Psoas muscle (tissue), 7 donors: ENCODE measurements at regions not wholly inside any gene's neighbourhood (a gene's known extent, or its start where the extent isn't known, plus 50 kb on each side); places are given as distances from the start of the nearest gene placed in this dataset.

Experiments used
- ATAC-seq, 4 donors: fragments of 200-7000 bp; cut with Tn5 transposase; one replicate each; pipeline ENCODE4 v1.9.1; 2020; ENCODE audit warnings: moderate library complexity in 3 of 4, mild to moderate bottlenecking in 2 of 4
- DNase-seq, 2 donors: peaks; one replicate each; pipeline ENCODE4 v3.0.0-alpha.2; 2020
- H3K27ac ChIP-seq: fragments of 200-600 bp; one replicate; pipeline ENCODE4 v1.8.0; 2022
- H3K27me3 ChIP-seq, 3 donors: fragments of 200-600 bp in 1 of 3; one replicate each; pipeline versions ENCODE4 v1.6.1 to v1.8.0; 2013 to 2022; ENCODE audit warnings: low read length in 2 of 3, mild to moderate bottlenecking in 2 of 3, moderate library complexity in 1 of 3; ENCODE audit not compliant: insufficient read depth in 3 of 3
- H3K36me3 ChIP-seq, 2 donors: fragments of 200-600 bp in 1 of 2; one replicate each; pipeline versions ENCODE4 v1.6.1 to v1.8.0; 2013 to 2022; ENCODE audit warnings: low read depth in 1 of 2, mild to moderate bottlenecking in 1 of 2, moderate library complexity in 1 of 2; ENCODE audit not compliant: insufficient read depth in 1 of 2
- H3K4me1 ChIP-seq: fragments of 200-600 bp; one replicate; pipeline ENCODE4 v1.8.0; 2022
- H3K4me3 ChIP-seq: fragments of 200-600 bp; one replicate; pipeline ENCODE4 v1.8.0; 2022; ENCODE audit warnings: mild to moderate bottlenecking
- H3K9me3 ChIP-seq: fragments of 200-600 bp; one replicate; pipeline ENCODE4 v1.8.0; 2022
- WGBS, 3 donors: extraction: QIAGEN DNeasy Blood & Tissue Kit; methylation state at CpG; one replicate each; pipeline versions ENCODE4 v1.1.6 to v1.1.7; 2013; 5-methylcytosine and 5-hydroxymethylcytosine counted together
- intact Hi-C, 2 donors: fragments of 100-400 bp; cut with DNase I; formaldehyde crosslinking; loops; one replicate each; pipeline versions ENCODE4 v1.11.0 to v1.14.2; 2022
- TF ChIP-seq, protein P1 (sequence below): fragments of 200-600 bp; IDR thresholded peaks from one replicate; pipeline ENCODE4 v1.8.0; 2022; ENCODE audit warnings: antibody characterized with exemption
- donor health status: healthy with polysubstance abuse.
- donor health status: DM: no; HTN: no; CAD: no; lungs with moderate emphysema.
- donor health status: Bipolar disorder and iron deficiency.
- donor health status: healthy.
- donor health status: DM: yes; HTN: yes; CAD: no.
- donor health status: DM: no; HTN: no; CAD: no.
- donor health status: DM: yes; HTN: yes; CAD: no.

DNA sequence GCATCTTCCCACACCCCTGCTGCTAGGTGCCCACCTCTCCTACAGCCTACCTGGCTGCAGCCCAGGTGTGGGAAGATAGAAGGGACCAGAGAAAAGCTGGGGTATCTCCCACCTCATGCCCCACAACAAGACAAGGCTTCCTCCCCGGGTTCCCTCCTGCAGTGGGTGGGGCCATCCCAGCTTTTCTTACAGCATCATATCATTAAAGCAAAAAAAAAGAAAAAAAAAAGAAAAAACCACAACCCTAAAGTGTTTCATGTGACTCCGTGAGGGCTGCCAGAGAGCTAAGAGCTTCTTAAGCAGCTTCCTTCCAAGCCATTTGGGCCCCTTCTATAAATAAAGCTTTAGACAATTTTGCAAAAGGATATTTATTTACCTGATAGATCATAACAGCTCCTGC, 455.4 kb upstream of the TSHZ3 start:
- H3K27ac ChIP-seq = no peak overlapping the region
- 57 to 75% (median 68%) methylated on average over 2 of the region's 2 CpGs for WGBS, 3 donors

GRCh38 chr19:31810536-31811109, 461.4 kb upstream of the TSHZ3 start:
- 84 to 89% (median 85%) methylated on average over 6 of the region's 6 CpGs for WGBS, 3 donors
- Histone ChIP-seq H3K9me3 (no peaks in the 10 kb centered on the region), H3K27ac (no peak overlapping the region), H3K4me3 (no peak overlapping the region), H3K36me3 (no peaks in the 10 kb centered on the region), H3K27me3 (no peaks in the 10 kb centered on the region), H3K4me1 (no peaks in the 10 kb centered on the region)
- DNase-seq = no peak
- intact Hi-C loops = no loop called here
- TF ChIP-seq, protein P1, sequence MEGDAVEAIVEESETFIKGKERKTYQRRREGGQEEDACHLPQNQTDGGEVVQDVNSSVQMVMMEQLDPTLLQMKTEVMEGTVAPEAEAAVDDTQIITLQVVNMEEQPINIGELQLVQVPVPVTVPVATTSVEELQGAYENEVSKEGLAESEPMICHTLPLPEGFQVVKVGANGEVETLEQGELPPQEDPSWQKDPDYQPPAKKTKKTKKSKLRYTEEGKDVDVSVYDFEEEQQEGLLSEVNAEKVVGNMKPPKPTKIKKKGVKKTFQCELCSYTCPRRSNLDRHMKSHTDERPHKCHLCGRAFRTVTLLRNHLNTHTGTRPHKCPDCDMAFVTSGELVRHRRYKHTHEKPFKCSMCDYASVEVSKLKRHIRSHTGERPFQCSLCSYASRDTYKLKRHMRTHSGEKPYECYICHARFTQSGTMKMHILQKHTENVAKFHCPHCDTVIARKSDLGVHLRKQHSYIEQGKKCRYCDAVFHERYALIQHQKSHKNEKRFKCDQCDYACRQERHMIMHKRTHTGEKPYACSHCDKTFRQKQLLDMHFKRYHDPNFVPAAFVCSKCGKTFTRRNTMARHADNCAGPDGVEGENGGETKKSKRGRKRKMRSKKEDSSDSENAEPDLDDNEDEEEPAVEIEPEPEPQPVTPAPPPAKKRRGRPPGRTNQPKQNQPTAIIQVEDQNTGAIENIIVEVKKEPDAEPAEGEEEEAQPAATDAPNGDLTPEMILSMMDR = no peak
- ATAC-seq = no peak

More for the DNA sequence above, 455.4 kb upstream of the TSHZ3 start:
- H3K27me3 ChIP-seq = no peaks in the 10 kb centered on the region
- TF ChIP-seq, protein P1 = no peak
- ATAC-seq = no peak
- H3K4me3 ChIP-seq = no peak overlapping the region
- no peaks in the 10 kb centered on the region for H3K36me3 ChIP-seq
- H3K9me3 ChIP-seq = no peaks in the 10 kb centered on the region
- intact Hi-C loops = no loop called here
- H3K4me1 ChIP-seq = no peaks in the 10 kb centered on the region
- no peak for DNase-seq

DNA sequence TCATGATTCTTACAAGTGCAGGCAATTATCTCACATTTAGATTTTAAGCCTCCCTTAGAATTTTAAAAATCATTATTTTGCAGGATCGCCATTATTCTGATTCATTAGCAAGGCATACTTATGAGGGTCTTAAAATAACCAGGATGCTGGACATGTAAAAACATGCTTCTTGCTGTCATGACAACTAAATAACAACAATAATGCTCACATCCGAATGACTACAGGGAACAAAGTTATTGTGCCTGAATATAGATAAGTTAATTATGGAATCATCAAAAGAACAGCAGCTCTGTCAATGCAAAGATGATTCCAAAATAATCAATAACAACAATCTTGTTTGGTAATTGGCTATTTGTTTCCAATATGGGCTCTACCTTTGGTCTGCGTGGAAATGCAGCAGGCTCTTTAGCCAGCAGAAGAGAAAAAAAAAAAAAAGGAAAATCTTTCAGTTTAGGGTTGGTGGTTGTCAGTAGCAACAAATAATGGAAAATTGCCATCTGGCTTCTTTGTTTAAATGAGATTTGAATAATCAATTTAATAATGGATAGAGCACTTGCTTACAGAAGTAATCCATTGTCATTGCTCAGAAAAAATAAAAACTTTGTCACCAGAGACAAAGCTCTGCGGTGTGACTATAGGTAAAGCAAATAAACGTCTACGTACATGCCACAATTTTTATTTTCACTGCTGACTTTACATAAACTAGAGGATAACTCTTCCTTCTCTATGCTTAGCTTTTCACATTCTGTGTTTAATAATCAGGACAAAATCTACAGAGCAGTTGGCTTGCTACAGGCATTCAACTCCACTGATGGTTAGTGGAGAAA, 468.9 kb upstream of the TSHZ3 start:
- intact Hi-C loops = no loop called here
- Histone ChIP-seq H3K27ac (no peak overlapping the region), H3K36me3 (no peaks in the 10 kb centered on the region)

DNA sequence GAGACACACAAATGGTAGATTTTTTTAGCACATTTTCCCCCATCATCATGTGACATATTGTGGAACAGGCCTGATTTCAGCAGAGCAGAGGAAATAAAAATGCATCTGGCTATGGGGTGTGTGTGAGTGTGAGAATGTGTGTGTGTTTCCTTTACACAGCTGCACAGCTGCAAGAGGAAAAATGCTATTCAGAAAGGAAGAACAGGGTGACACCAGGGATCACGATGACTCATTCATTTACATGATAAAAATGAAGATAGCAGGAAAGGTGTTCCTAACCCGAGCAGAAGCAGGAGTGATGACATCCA, 469.5 kb upstream of the TSHZ3 start:
- ATAC-seq (no peak), DNase-seq (no peak)
- intact Hi-C loops = no loop called here
- WGBS, 3 donors = 10 to 17% (median 11%) methylated on average over 2 of the region's 2 CpGs
- no peaks in the 10 kb centered on the region for H3K4me1 ChIP-seq
- H3K9me3 ChIP-seq = no peaks in the 10 kb centered on the region
- H3K27ac ChIP-seq = no peak overlapping the region
- H3K27me3 ChIP-seq = no peaks in the 10 kb centered on the region
- no peak overlapping the region for H3K4me3 ChIP-seq
- TF ChIP-seq, protein P1 = no peak
- H3K36me3 ChIP-seq = no peaks in the 10 kb centered on the region

More for the DNA sequence above, 468.9 kb upstream of the TSHZ3 start:
- H3K9me3 ChIP-seq = no peaks in the 10 kb centered on the region
- TF ChIP-seq, protein P1 = no peak
- no peak for DNase-seq
- ATAC-seq = no peak
- H3K4me3 ChIP-seq = no peak overlapping the region
- no peaks in the 10 kb centered on the region for H3K27me3 ChIP-seq
- H3K4me1 ChIP-seq = no peaks in the 10 kb centered on the region
- 50 to 57% (median 54%) methylated on average over 6 of the region's 6 CpGs for WGBS, 3 donors

DNA sequence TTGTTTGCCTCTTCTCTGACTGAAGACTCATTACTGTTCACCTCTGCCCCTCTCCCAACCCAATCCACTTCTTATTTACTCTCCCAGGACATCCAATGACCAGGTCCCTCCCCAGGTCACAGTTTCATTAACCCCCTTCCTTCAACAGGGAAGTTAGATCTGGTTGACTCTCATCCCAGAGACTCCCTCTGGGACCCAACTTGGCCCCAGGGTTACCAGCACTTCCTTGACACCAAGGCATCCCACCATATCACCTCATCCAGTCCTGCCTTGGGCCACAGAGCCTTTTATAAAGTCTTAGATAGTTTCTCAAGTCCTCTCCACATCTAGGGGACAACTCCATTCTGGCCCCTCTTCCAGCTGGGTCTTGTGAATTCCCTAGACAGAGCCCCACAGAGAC, 470.6 kb upstream of the TSHZ3 start:
- H3K4me1 ChIP-seq = no peaks in the 10 kb centered on the region
- no peaks in the 10 kb centered on the region for H3K9me3 ChIP-seq
- intact Hi-C loops = no loop called here
- no peaks in the 10 kb centered on the region for H3K27me3 ChIP-seq
- H3K27ac ChIP-seq = no peak overlapping the region
- H3K36me3 ChIP-seq = no peaks in the 10 kb centered on the region
- TF ChIP-seq, protein P1 = no peak
- no peak for ATAC-seq
- DNase-seq = no peak
- no peak overlapping the region for H3K4me3 ChIP-seq
